Erythroblast (primary cell): ENCODE measurements at regions not wholly inside any gene's neighbourhood (a gene's known extent, or its start where the extent isn't known, plus 50 kb on each side); places are given as distances from the start of the nearest gene placed in this dataset.

Experiments used
- GATA1 ChIP-seq: IDR thresholded peaks from 2 replicates; pipeline ENCODE4 v1.6.1; 2011; ENCODE audit warnings: low read depth, mild to moderate bottlenecking, control low read depth, low read length, moderate library complexity
- POLR2A ChIP-seq: IDR thresholded peaks from 2 replicates; pipeline ENCODE4 v1.6.1; 2011; ENCODE audit warnings: mild to moderate bottlenecking, low read length

DNA sequence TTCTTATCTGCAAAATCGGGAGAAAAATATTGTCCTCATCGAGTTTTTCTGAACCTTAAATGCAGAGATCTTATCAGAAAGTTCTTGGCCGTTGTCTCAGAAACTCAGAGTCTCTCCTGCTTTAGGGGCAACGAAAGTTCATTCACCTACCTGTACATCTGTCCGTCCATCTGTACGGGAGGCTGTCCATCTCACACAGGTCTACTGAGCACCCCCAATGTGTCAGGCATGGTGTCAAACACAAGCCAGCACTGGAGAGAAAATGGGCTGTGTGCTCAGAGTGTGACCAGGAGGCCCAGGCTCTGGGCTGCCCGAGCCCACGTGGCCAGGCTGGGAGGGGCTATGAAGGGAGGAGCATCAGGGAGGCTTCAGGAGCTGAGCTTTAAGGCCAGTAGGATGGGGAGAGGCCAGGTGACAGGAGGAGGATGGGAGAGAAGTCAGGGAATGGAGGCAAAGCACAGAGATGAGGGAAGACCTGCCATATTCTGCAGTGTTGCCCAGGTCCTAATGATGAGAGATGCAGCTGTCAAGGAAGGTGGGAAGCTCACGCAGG is 62.4 kb upstream of the MYEOV start:
- no peak for TF ChIP-seq POLR2A
- no peak for TF ChIP-seq GATA1
